Erythroblast (primary cell): ENCODE measurements at regions not wholly inside any gene's neighbourhood (a gene's known extent, or its start where the extent isn't known, plus 50 kb on each side); places are given as distances from the start of the nearest gene placed in this dataset.
"Not testable (repeated sequence)": the region's sequence is repeated elsewhere in the genome, so short reads cannot be mapped to it uniquely, and the experiment has no call there.

Source experiments
- DNase-seq, 2 experiments: peaks; one replicate each; lab custom pipeline; 2025; lab: John Stamatoyannopoulos, UW
- GATA1 ChIP-seq: IDR thresholded peaks from 2 replicates; pipeline ENCODE4 v1.6.1; 2011; ENCODE audit warnings: low read depth, mild to moderate bottlenecking, control low read depth, low read length, moderate library complexity
- POLR2A ChIP-seq: IDR thresholded peaks from 2 replicates; pipeline ENCODE4 v1.6.1; 2011; ENCODE audit warnings: mild to moderate bottlenecking, low read length

- DNase-seq: no peak
- TF ChIP-seq POLR2A (no peak), GATA1 (no peak)
Measured at GRCh38 chr9:96109680-96110351, 192.2 kb downstream of the HSD17B3 start.

- no peak for DNase-seq
- TF ChIP-seq GATA1 (no peak), POLR2A (no peak)
Measured at GRCh38 chr9:96108691-96109380, 193.1 kb downstream of the HSD17B3 start.

- TF ChIP-seq POLR2A (no peak), GATA1 (no peak)
Measured at GRCh38 chr9:96107436-96107835, 194.5 kb downstream of the HSD17B3 start.

GRCh38 chr9:96100385-96101300 is 201.3 kb downstream of the HSD17B3 start:
- DNase-seq: no peak
- TF ChIP-seq POLR2A: no peak
- TF ChIP-seq GATA1: no peak

More at GRCh38 chr9:96107436-96107835, 194.5 kb downstream of the HSD17B3 start:
- DNase-seq: no peak

GRCh38 chr9:96090630-96091029 is 211.3 kb downstream of the HSD17B3 start:
- not testable (repeated sequence) for DNase-seq

GRCh38 chr9:96089452-96090085 is 212.4 kb downstream of the HSD17B3 start:
- DNase-seq: no peak
- TF ChIP-seq POLR2A: no peak
- no peak for TF ChIP-seq GATA1

- TF ChIP-seq GATA1 (no peak), POLR2A (no peak)
Measured at GRCh38 chr9:96088510-96088909, 213.0 kb downstream of the ERCC6L2 start.

GRCh38 chr9:96087669-96088299 is 212.3 kb downstream of the ERCC6L2 start:
- TF ChIP-seq POLR2A (no peak), GATA1 (no peak)
- DNase-seq: no peak

More at GRCh38 chr9:96088510-96088909, 213.0 kb downstream of the ERCC6L2 start:
- DNase-seq: no peak

- TF ChIP-seq POLR2A (no peak), GATA1 (no peak)
- no peak for DNase-seq
Measured at GRCh38 chr9:96086936-96087571, 211.6 kb downstream of the ERCC6L2 start.

GRCh38 chr9:96085491-96086143 is 210.1 kb downstream of the ERCC6L2 start:
- TF ChIP-seq POLR2A: no peak
- DNase-seq: no peak

GRCh38 chr9:96084331-96084734 is 208.8 kb downstream of the ERCC6L2 start:
- TF ChIP-seq POLR2A (no peak), GATA1 (no peak)
- no peak for DNase-seq

- TF ChIP-seq GATA1: no peak
- no peak for TF ChIP-seq POLR2A
- no peak for DNase-seq
Measured at GRCh38 chr9:96082516-96083232, 207.2 kb downstream of the ERCC6L2 start.
